Ovary (tissue), 3 donors: ENCODE measurements at regions not wholly inside any gene's neighbourhood (a gene's known extent, or its start where the extent isn't known, plus 50 kb on each side); places are given as distances from the start of the nearest gene placed in this dataset.

Experiments
- EP300 ChIP-seq: sonication (generic); formaldehyde crosslinking; IDR thresholded peaks from one replicate; pipeline ENCODE4 v1.6.1; 2017; ENCODE audit warnings: antibody characterized with exemption
- POLR2A ChIP-seq: fragments of 450-650 bp; IDR thresholded peaks from one replicate; pipeline ENCODE4 v1.6.1; 2017; ENCODE audit warnings: antibody characterized with exemption, mild to moderate bottlenecking, moderate library complexity
- TF ChIP-seq, protein P1 (sequence below), 3 donors: fragments of 450-650 bp in 2 of 3; fragments of 200-600 bp in 1 of 3; IDR thresholded peaks; one replicate each; pipeline versions ENCODE4 v1.5.1 to v1.8.0; 2016 to 2022; ENCODE audit warnings: antibody characterized with exemption in 3 of 3, mild to moderate bottlenecking in 1 of 3
- donor health status: DM: no; HTN: no; CAD: no.

DNA sequence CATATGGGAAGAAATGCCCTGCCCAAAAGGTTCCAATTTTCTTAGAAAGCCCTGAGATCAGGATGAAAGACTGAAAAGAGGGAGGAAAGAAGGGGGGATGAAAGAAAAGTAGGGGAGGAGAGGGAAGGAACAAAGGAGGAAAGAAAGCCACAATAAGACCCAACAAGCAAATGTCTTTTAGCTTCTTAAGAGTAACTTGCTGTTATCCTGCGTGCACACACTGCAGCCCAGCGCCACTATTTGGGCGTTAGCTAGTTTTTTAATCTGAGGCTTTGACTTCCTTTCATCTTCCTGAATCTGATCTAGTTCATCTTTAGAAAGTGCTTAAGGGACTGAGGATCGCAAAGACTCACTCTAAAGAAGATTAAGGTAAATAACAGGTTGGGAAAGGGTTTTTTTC, 77.4 kb upstream of the HDDC2 start:
- TF ChIP-seq, protein P1, sequence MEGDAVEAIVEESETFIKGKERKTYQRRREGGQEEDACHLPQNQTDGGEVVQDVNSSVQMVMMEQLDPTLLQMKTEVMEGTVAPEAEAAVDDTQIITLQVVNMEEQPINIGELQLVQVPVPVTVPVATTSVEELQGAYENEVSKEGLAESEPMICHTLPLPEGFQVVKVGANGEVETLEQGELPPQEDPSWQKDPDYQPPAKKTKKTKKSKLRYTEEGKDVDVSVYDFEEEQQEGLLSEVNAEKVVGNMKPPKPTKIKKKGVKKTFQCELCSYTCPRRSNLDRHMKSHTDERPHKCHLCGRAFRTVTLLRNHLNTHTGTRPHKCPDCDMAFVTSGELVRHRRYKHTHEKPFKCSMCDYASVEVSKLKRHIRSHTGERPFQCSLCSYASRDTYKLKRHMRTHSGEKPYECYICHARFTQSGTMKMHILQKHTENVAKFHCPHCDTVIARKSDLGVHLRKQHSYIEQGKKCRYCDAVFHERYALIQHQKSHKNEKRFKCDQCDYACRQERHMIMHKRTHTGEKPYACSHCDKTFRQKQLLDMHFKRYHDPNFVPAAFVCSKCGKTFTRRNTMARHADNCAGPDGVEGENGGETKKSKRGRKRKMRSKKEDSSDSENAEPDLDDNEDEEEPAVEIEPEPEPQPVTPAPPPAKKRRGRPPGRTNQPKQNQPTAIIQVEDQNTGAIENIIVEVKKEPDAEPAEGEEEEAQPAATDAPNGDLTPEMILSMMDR (IDR thresholded peaks at IDR 0.05): no peak
- TF ChIP-seq EP300 (no peak), POLR2A (no peak)
